ENCODE measurements at regions not wholly inside any gene's neighbourhood (a gene's known extent, or its start where the extent isn't known, plus 50 kb on each side); places are given as distances from the start of the nearest gene placed in this dataset.
A peak's percentile ranks its signal among the peaks of the same experiment; 100 is the strongest.

DNA sequence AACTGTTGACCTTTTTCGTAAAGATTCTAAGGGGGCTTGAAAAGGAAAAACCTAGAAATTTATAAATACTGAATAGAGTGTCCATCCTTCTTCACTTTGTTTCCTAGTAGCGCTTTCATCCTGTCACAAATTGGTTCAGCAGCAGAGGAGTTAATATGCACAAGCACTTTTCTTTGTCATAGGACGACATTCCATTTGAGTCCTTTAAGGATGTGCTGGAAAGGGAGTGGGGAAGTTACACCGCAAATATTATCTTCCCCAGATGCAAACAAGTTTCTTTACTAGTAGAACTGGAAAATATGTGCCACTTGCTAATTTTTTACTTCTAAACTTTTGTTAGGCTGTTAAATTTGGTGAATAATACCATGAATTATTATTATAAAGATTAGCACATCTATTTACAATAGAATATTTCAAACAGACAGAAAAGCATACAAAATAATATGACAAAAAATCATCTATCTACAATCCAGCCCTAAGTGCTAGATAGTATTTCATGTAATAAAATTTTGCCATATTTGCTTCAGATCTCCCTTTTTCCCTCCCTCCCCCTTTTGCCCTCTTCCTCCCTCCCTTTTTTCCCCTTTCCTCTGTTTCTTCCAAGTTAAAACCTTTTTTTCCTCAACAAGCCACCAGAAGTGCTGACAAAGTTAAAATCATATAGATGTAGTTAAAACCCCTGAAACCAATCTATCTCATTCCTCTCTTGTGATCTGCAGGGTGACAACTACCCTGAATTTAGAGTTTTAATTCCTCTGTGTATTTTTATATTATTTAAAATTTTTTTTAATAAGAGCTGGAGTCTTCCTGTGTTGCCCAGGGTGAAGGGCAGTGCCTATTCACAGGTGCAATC, 50.5 kb upstream of the MAP4K3 start:
- H3K27me3 ChIP-seq (replicated peaks in 2 of 5; ENCODE audit: control insufficient read depth in 4 of 5, insufficient read depth in 5 of 5, low read length in 4 of 5) = no peaks in the 10 kb centered on the region
- DNase-seq = no peak
- no peaks in the 10 kb centered on the region for H3K36me3 ChIP-seq (ENCODE audit: control insufficient read depth in 4 of 4, insufficient read depth in 4 of 4, low read length in 3 of 4)
- H3K27ac ChIP-seq (ENCODE audit: insufficient read depth in 1 of 2, low read depth in 1 of 2, low read length in 2 of 2, poor library complexity in 1 of 2, severe bottlenecking in 2 of 2) = no peak overlapping the region
- no CpG with 5 or more reads among the region's 4 CpGs for whole genome bisulfite sequencing (ENCODE audit: insufficient coverage)
- no peaks in the 10 kb centered on the region for H3K9me3 ChIP-seq (ENCODE audit: control extremely low read depth in 1 of 5, control insufficient read depth in 4 of 5, insufficient read depth in 2 of 5, low read depth in 1 of 5, low read length in 4 of 5)
- no peak overlapping the region for H3K4me3 ChIP-seq (ENCODE audit: control insufficient read depth in 1 of 7, extremely low read depth in 1 of 7, insufficient read depth in 4 of 7, low read depth in 2 of 7, low read length in 6 of 7)
- ChIA-PET POLR2A (no interaction called here), CTCF (interaction anchor here (0.6 kb wide), 1 partner anchor 485 kb away, joined by 3 read pairs; no protein-coding TSS in a partner anchor)
- H3K4me1 ChIP-seq (ENCODE audit: control extremely low read depth in 1 of 4, control insufficient read depth in 4 of 4, insufficient read depth in 4 of 4, low read length in 3 of 4) = peaks cover 2 to 12% (median 8%) of the 10 kb centered on the region in 4 experiments

DNA sequence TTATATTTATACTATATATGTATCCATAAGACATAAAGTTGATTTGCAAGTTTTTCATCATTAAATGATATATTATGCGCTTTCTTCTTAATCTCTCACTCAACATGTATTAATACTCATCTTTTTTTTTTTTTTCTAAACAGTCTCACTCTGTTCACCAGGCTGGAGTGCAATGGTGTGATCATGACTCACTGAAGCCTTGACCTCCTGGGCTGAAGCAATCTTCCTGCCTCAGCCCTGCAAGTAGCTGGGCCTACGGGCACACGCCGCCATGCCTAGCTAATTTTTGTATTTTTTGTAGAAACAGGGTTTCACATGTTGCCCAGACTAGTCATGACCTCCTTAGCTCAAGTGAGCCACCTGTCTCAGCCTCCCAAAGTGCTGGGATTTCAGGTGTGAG, 51.4 kb upstream of the MAP4K3 start:
- DNase-seq = no peak
- H3K4me1 ChIP-seq (ENCODE audit: control extremely low read depth in 1 of 4, control insufficient read depth in 4 of 4, insufficient read depth in 4 of 4, low read length in 3 of 4) = peaks cover 1 to 11% (median 6%) of the 10 kb centered on the region in 4 experiments
- WGBS (ENCODE audit: insufficient coverage) = 100% methylated on average over 3 of the region's 4 CpGs
- no peaks in the 10 kb centered on the region for H3K9me3 ChIP-seq (ENCODE audit: control extremely low read depth in 1 of 5, control insufficient read depth in 4 of 5, insufficient read depth in 2 of 5, low read depth in 1 of 5, low read length in 4 of 5)
- no peaks in the 10 kb centered on the region for H3K27me3 ChIP-seq (replicated peaks in 2 of 5; ENCODE audit: control insufficient read depth in 4 of 5, insufficient read depth in 5 of 5, low read length in 4 of 5)
- H3K27ac ChIP-seq (ENCODE audit: insufficient read depth in 1 of 2, low read depth in 1 of 2, low read length in 2 of 2, poor library complexity in 1 of 2, severe bottlenecking in 2 of 2) = no peak overlapping the region
- H3K36me3 ChIP-seq (ENCODE audit: control insufficient read depth in 4 of 4, insufficient read depth in 4 of 4, low read length in 3 of 4) = no peaks in the 10 kb centered on the region
- ChIA-PET POLR2A (no interaction called here), CTCF (interaction anchor here (0.6 to 0.9 kb wide), 2 partner anchors 22 to 485 kb away, joined by 3 read pairs; no protein-coding TSS in a partner anchor)
- no peak overlapping the region for H3K4me3 ChIP-seq (ENCODE audit: control insufficient read depth in 1 of 7, extremely low read depth in 1 of 7, insufficient read depth in 4 of 7, low read depth in 2 of 7, low read length in 6 of 7)

DNA sequence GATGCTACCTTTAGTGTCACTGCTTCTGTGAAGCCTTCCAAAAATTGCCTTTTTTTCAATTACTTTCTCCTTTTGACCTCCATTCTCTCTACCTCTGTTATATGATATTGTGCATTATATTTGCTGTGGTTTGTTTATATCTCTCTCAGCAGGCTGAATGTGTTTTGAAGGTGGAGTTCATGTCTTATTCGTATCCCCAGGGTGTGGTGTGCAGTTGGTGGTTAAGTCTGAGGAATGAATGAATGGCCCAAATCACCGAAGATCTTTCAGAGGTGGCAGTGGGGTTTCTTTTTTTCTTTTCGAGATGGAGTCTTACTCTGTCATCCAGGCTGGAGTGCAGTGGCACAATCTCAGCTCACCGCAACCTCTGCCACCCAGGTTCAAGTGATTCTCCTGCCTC, 53.5 kb upstream of the MAP4K3 start:
- ChIA-PET CTCF (no interaction called here), POLR2A (no interaction called here)
- DNase-seq = no peak
- Histone ChIP-seq H3K27me3 (replicated peaks in 2 of 5; ENCODE audit: control insufficient read depth in 4 of 5, insufficient read depth in 5 of 5, low read length in 4 of 5) (no peaks in the 10 kb centered on the region), H3K4me3 (ENCODE audit: control insufficient read depth in 1 of 7, extremely low read depth in 1 of 7, insufficient read depth in 4 of 7, low read depth in 2 of 7, low read length in 6 of 7) (no peak overlapping the region), H3K4me1 (ENCODE audit: control extremely low read depth in 1 of 4, control insufficient read depth in 4 of 4, insufficient read depth in 4 of 4, low read length in 3 of 4) (peaks cover 0 to 6% (median 3%) of the 10 kb centered on the region in 4 experiments), H3K36me3 (ENCODE audit: control insufficient read depth in 4 of 4, insufficient read depth in 4 of 4, low read length in 3 of 4) (no peaks in the 10 kb centered on the region), H3K27ac (ENCODE audit: insufficient read depth in 1 of 2, low read depth in 1 of 2, low read length in 2 of 2, poor library complexity in 1 of 2, severe bottlenecking in 2 of 2) (no peak overlapping the region), H3K9me3 (ENCODE audit: control extremely low read depth in 1 of 5, control insufficient read depth in 4 of 5, insufficient read depth in 2 of 5, low read depth in 1 of 5, low read length in 4 of 5) (no peaks in the 10 kb centered on the region)
- no CpG with 5 or more reads among the region's 4 CpGs for WGBS (ENCODE audit: insufficient coverage)

DNA sequence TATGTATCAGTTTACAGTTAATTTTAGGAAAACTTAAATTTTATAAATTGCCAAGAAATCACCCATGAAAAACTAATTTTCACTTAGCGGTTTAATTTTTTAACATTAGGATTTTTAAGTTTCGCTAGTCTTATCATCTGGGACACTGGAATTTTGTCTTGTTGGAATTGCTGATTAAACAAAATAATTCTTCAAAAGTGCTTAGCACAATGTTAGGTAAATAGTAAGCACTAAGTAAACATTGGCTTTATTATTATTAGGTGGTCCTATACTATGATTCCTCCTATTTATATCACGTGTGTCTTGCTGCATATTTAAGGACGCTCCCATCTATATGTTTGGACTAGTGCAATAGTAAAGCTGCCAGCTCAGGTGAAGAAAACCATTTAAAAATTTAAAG, 54.6 kb upstream of the MAP4K3 start:
- CTCF ChIA-PET = interaction anchor here (0.9 to 1.3 kb wide), 2 partner anchors 9 to 54 kb away, joined by 3 read pairs; no protein-coding TSS in a partner anchor
- Histone ChIP-seq H3K36me3 (ENCODE audit: control insufficient read depth in 4 of 4, insufficient read depth in 4 of 4, low read length in 3 of 4) (no peaks in the 10 kb centered on the region), H3K27ac (ENCODE audit: insufficient read depth in 1 of 2, low read depth in 1 of 2, low read length in 2 of 2, poor library complexity in 1 of 2, severe bottlenecking in 2 of 2) (no peak overlapping the region), H3K9me3 (ENCODE audit: control extremely low read depth in 1 of 5, control insufficient read depth in 4 of 5, insufficient read depth in 2 of 5, low read depth in 1 of 5, low read length in 4 of 5) (no peaks in the 10 kb centered on the region), H3K27me3 (replicated peaks in 2 of 5; ENCODE audit: control insufficient read depth in 4 of 5, insufficient read depth in 5 of 5, low read length in 4 of 5) (no peaks in the 10 kb centered on the region), H3K4me3 (ENCODE audit: control insufficient read depth in 1 of 7, extremely low read depth in 1 of 7, insufficient read depth in 4 of 7, low read depth in 2 of 7, low read length in 6 of 7) (no peak overlapping the region), H3K4me1 (ENCODE audit: control extremely low read depth in 1 of 4, control insufficient read depth in 4 of 4, insufficient read depth in 4 of 4, low read length in 3 of 4) (peaks cover 0 to 6% (median 3%) of the 10 kb centered on the region in 4 experiments)
- POLR2A ChIA-PET = no interaction called here
- DNase-seq = no peak
- 83% methylated on average over 1 of the region's 4 CpGs for WGBS (ENCODE audit: insufficient coverage)

DNA sequence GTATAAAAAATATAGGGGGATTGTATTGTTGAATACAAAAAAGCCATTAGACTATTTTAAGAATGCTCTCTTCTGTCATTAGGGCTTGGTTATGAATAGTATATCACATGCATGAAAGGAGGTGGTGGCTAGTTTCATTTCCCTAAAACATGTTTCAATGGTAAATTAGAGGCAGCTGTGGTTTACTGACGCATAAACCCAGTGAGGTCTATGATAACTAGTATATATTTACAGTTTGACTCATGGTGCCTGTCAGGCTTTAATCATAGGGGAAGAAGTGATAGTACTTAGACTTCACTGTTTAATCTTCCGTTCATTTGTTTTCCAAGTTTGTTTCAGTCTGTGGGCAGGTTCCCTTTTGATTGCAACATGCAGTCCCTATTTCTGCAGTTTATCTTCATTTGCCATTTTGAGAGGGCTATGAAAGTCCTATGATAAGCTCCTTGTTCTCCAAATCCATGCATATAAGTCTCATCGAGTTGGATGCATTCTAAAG, 55.1 kb upstream of the MAP4K3 start:
- H3K36me3 ChIP-seq (ENCODE audit: control insufficient read depth in 4 of 4, insufficient read depth in 4 of 4, low read length in 3 of 4) = no peaks in the 10 kb centered on the region
- no peak overlapping the region for H3K4me3 ChIP-seq (ENCODE audit: control insufficient read depth in 1 of 7, extremely low read depth in 1 of 7, insufficient read depth in 4 of 7, low read depth in 2 of 7, low read length in 6 of 7)
- no peaks in the 10 kb centered on the region for H3K9me3 ChIP-seq (ENCODE audit: control extremely low read depth in 1 of 5, control insufficient read depth in 4 of 5, insufficient read depth in 2 of 5, low read depth in 1 of 5, low read length in 4 of 5)
- no peak overlapping the region for H3K27ac ChIP-seq (ENCODE audit: insufficient read depth in 1 of 2, low read depth in 1 of 2, low read length in 2 of 2, poor library complexity in 1 of 2, severe bottlenecking in 2 of 2)
- WGBS (ENCODE audit: insufficient coverage) = no CpG with 5 or more reads among the region's 3 CpGs
- CTCF ChIA-PET = interaction anchor here (0.9 to 1.3 kb wide), 2 partner anchors 9 to 54 kb away, joined by 3 read pairs; no protein-coding TSS in a partner anchor
- DNase-seq = peak; percentile 51 to 82 (median 68)
- no peaks in the 10 kb centered on the region for H3K27me3 ChIP-seq (replicated peaks in 2 of 5; ENCODE audit: control insufficient read depth in 4 of 5, insufficient read depth in 5 of 5, low read length in 4 of 5)
- POLR2A ChIA-PET = no interaction called here
- H3K4me1 ChIP-seq (ENCODE audit: control extremely low read depth in 1 of 4, control insufficient read depth in 4 of 4, insufficient read depth in 4 of 4, low read length in 3 of 4) = peaks cover 0 to 6% (median 3%) of the 10 kb centered on the region in 4 experiments

DNA sequence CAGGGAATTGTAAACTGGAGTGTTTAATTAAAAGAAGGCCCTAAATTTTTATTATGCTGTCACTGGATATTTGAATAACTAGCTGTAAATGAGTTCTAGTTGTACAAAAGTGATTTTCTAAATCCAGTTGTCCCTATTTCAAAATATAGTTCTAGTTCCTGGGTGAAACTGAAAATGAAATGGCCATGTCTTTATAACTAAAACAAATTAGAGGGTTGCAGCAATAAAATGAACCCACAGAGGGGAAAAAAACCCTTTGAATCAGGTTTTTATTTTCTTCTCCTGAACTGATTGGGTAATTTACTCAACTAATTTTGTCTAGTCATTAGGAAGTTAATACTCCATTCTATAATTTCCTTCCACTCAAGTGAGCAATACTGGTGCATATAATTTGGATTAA, 55.6 kb upstream of the MAP4K3 start:
- Histone ChIP-seq H3K27me3 (replicated peaks in 2 of 5; ENCODE audit: control insufficient read depth in 4 of 5, insufficient read depth in 5 of 5, low read length in 4 of 5) (no peaks in the 10 kb centered on the region), H3K27ac (ENCODE audit: insufficient read depth in 1 of 2, low read depth in 1 of 2, low read length in 2 of 2, poor library complexity in 1 of 2, severe bottlenecking in 2 of 2) (no peak overlapping the region), H3K4me3 (ENCODE audit: control insufficient read depth in 1 of 7, extremely low read depth in 1 of 7, insufficient read depth in 4 of 7, low read depth in 2 of 7, low read length in 6 of 7) (no peak overlapping the region), H3K9me3 (ENCODE audit: control extremely low read depth in 1 of 5, control insufficient read depth in 4 of 5, insufficient read depth in 2 of 5, low read depth in 1 of 5, low read length in 4 of 5) (no peaks in the 10 kb centered on the region), H3K4me1 (ENCODE audit: control extremely low read depth in 1 of 4, control insufficient read depth in 4 of 4, insufficient read depth in 4 of 4, low read length in 3 of 4) (peaks cover 0 to 6% (median 3%) of the 10 kb centered on the region in 4 experiments), H3K36me3 (ENCODE audit: control insufficient read depth in 4 of 4, insufficient read depth in 4 of 4, low read length in 3 of 4) (no peaks in the 10 kb centered on the region)
- ChIA-PET CTCF (interaction anchor here (1.3 kb wide), 1 partner anchor 8 kb away, joined by 3 read pairs; no protein-coding TSS in a partner anchor), POLR2A (no interaction called here)
- DNase-seq = no peak

DNA sequence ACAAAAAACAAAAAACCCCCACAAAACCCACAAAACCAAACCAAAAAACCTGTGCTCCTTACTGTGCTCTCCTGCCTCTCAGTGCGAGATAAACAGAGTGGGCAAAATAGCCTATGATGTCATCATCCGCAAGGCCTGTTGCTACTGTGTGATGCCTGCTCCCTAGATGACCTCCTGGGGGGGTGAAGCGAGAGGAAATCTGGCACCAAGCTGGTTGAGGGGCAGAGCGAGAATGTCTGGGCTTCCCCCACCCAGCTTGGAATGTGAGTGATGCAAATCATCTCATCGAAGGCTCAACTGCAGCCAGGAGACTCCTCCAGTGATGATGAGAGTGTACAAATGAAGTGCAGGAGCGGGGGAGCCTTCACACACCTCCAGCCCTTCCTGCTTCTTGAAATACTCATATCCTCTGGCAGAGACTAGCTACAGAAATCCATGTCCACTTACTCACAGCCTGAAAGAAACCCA, 57.7 kb upstream of the MAP4K3 start:
- peaks cover 0 to 6% (median 3%) of the 10 kb centered on the region in 4 experiments for H3K4me1 ChIP-seq (ENCODE audit: control extremely low read depth in 1 of 4, control insufficient read depth in 4 of 4, insufficient read depth in 4 of 4, low read length in 3 of 4)
- POLR2A ChIA-PET = no interaction called here
- H3K27ac ChIP-seq (ENCODE audit: insufficient read depth in 1 of 2, low read depth in 1 of 2, low read length in 2 of 2, poor library complexity in 1 of 2, severe bottlenecking in 2 of 2) = no peak overlapping the region
- no peaks in the 10 kb centered on the region for H3K9me3 ChIP-seq (ENCODE audit: control extremely low read depth in 1 of 5, control insufficient read depth in 4 of 5, insufficient read depth in 2 of 5, low read depth in 1 of 5, low read length in 4 of 5)
- CTCF ChIA-PET = interaction anchor here (1.8 kb wide), 1 partner anchor 17 kb away, joined by 6 read pairs; no protein-coding TSS in a partner anchor
- H3K4me3 ChIP-seq (ENCODE audit: control insufficient read depth in 1 of 7, extremely low read depth in 1 of 7, insufficient read depth in 4 of 7, low read depth in 2 of 7, low read length in 6 of 7) = no peak overlapping the region
- no peaks in the 10 kb centered on the region for H3K36me3 ChIP-seq (ENCODE audit: control insufficient read depth in 4 of 4, insufficient read depth in 4 of 4, low read length in 3 of 4)
- 95% methylated on average over 6 of the region's 6 CpGs for WGBS (ENCODE audit: insufficient coverage)
- DNase-seq = no peak
- H3K27me3 ChIP-seq (replicated peaks in 2 of 5; ENCODE audit: control insufficient read depth in 4 of 5, insufficient read depth in 5 of 5, low read length in 4 of 5) = no peaks in the 10 kb centered on the region
